Fibroblast of villous mesenchyme (primary cell): ENCODE measurements at regions not wholly inside any gene's neighbourhood (a gene's known extent, or its start where the extent isn't known, plus 50 kb on each side); places are given as distances from the start of the nearest gene placed in this dataset.

Source experiments
- DNase-seq: peaks from one replicate; pipeline ENCODE4 v3.0.0-alpha.2; 2010; ENCODE audit warnings: low read depth
- H3K4me3 ChIP-seq: 2 replicates; pipeline ENCODE4 v1.5.1; 2011; ENCODE audit warnings: low read depth, mild to moderate bottlenecking, low read length
- CTCF ChIP-seq: IDR thresholded peaks from 2 replicates; pipeline ENCODE4 v1.5.1; 2012; ENCODE audit warnings: low read depth, mild to moderate bottlenecking, low read length; ENCODE audit not compliant: insufficient read depth

- no peak overlapping the region for H3K4me3 ChIP-seq
- no peak for DNase-seq
- TF ChIP-seq CTCF = no peak
Measured at GRCh38 chr20:22795433-22795832, 211.1 kb upstream of the FOXA2 start.

- no peak for TF ChIP-seq CTCF
- H3K4me3 ChIP-seq = no peak overlapping the region
- peak; percentile 99 for DNase-seq
Measured at GRCh38 chr20:22795871-22796270, 211.5 kb upstream of the FOXA2 start.

GRCh38 chr20:22796469-22797077 lies 212.2 kb upstream of the FOXA2 start:
- peak; percentile 80 for DNase-seq
- TF ChIP-seq CTCF = no peak
- H3K4me3 ChIP-seq = no peak overlapping the region

GRCh38 chr20:22797103-22797502 lies 212.7 kb upstream of the FOXA2 start:
- DNase-seq = no peak
- no peak for TF ChIP-seq CTCF
- H3K4me3 ChIP-seq = no peak overlapping the region

GRCh38 chr20:22799687-22800086 lies 215.3 kb upstream of the FOXA2 start:
- TF ChIP-seq CTCF = no peak
- DNase-seq = no peak
- no peak overlapping the region for H3K4me3 ChIP-seq

GRCh38 chr20:22800129-22800528 lies 215.8 kb upstream of the FOXA2 start:
- DNase-seq = no peak
- no peak overlapping the region for H3K4me3 ChIP-seq
- TF ChIP-seq CTCF = no peak

GRCh38 chr20:22801528-22801927 lies 217.2 kb upstream of the FOXA2 start:
- H3K4me3 ChIP-seq = no peak overlapping the region
- no peak for TF ChIP-seq CTCF
- peak; percentile 53 for DNase-seq
